ENCODE measurements at regions not wholly inside any gene's neighbourhood (a gene's known extent, or its start where the extent isn't known, plus 50 kb on each side); places are given as distances from the start of the nearest gene placed in this dataset.
"Not testable (repeated sequence)": the region's sequence is repeated elsewhere in the genome, so short reads cannot be mapped to it uniquely, and the experiment has no call there.

- CTCF ChIA-PET: no interaction called here
Measured at GRCh38 chrX:50967736-50968135, 57.2 kb downstream of the BMP15 start.

GRCh38 chrX:50968871-50969635 is 58.5 kb downstream of the BMP15 start:
- POLR2A ChIA-PET: interaction anchor here (0.6 kb wide), 1 partner anchor 381 kb away, joined by 5 read pairs; no protein-coding TSS in a partner anchor
- CTCF ChIA-PET: not testable (repeated sequence)

More at GRCh38 chrX:50967736-50968135, 57.2 kb downstream of the BMP15 start:
- POLR2A ChIA-PET: no interaction called here

- POLR2A ChIA-PET: no interaction called here
- CTCF ChIA-PET: no interaction called here
Measured at GRCh38 chrX:50971395-50971794, 60.9 kb downstream of the BMP15 start.

GRCh38 chrX:50973199-50973598 is 62.7 kb downstream of the BMP15 start:
- POLR2A ChIA-PET: no interaction called here
- CTCF ChIA-PET: no interaction called here

GRCh38 chrX:50978920-50979682 is 68.6 kb downstream of the BMP15 start:
- ChIA-PET POLR2A (no interaction called here), CTCF (no interaction called here)

- CTCF ChIA-PET: no interaction called here
- POLR2A ChIA-PET: no interaction called here
Measured at GRCh38 chrX:50980251-50980650, 69.7 kb downstream of the BMP15 start.

- ChIA-PET CTCF (no interaction called here), POLR2A (no interaction called here)
Measured at GRCh38 chrX:50988649-50989048, 78.1 kb downstream of the BMP15 start.

GRCh38 chrX:50996930-50997329 is 86.4 kb downstream of the BMP15 start:
- ChIA-PET POLR2A (no interaction called here), CTCF (no interaction called here)

- CTCF ChIA-PET: not testable (repeated sequence)
Measured at GRCh38 chrX:51000384-51000783, 89.8 kb downstream of the BMP15 start.

GRCh38 chrX:51001733-51002632 is 91.4 kb downstream of the BMP15 start:
- CTCF ChIA-PET, POLR2A ChIA-PET: not testable (repeated sequence)

More at GRCh38 chrX:51000384-51000783, 89.8 kb downstream of the BMP15 start:
- POLR2A ChIA-PET: not testable (repeated sequence)

GRCh38 chrX:51006064-51006463 is 95.5 kb downstream of the BMP15 start:
- POLR2A ChIA-PET: no interaction called here

GRCh38 chrX:51024106-51024696 is 113.7 kb downstream of the BMP15 start:
- CTCF ChIA-PET: no interaction called here

More at GRCh38 chrX:51006064-51006463, 95.5 kb downstream of the BMP15 start:
- CTCF ChIA-PET: no interaction called here

GRCh38 chrX:51026862-51027261 is 116.3 kb downstream of the BMP15 start:
- ChIA-PET POLR2A (no interaction called here), CTCF (no interaction called here)

More at GRCh38 chrX:51024106-51024696, 113.7 kb downstream of the BMP15 start:
- POLR2A ChIA-PET: no interaction called here

GRCh38 chrX:51035746-51036145 is 125.2 kb downstream of the BMP15 start:
- CTCF ChIA-PET: no interaction called here
- POLR2A ChIA-PET: no interaction called here

- ChIA-PET CTCF (no interaction called here), POLR2A (no interaction called here)
Measured at GRCh38 chrX:51047950-51048349, 137.4 kb downstream of the BMP15 start.

GRCh38 chrX:51053741-51054140 is 143.2 kb downstream of the BMP15 start:
- POLR2A ChIA-PET: no interaction called here
- CTCF ChIA-PET: no interaction called here

- CTCF ChIA-PET: no interaction called here
- POLR2A ChIA-PET: no interaction called here
Measured at GRCh38 chrX:51098046-51098445, 187.5 kb downstream of the BMP15 start.

- POLR2A ChIA-PET, CTCF ChIA-PET: not testable (repeated sequence)
Measured at GRCh38 chrX:51119058-51119926, 208.8 kb downstream of the BMP15 start.

- POLR2A ChIA-PET, CTCF ChIA-PET: not testable (repeated sequence)
Measured at GRCh38 chrX:51125743-51126142, 206.9 kb upstream of the NUDT10 start.

Data from activated CD8-positive, alpha-beta memory T cell treated with anti-CD3 and anti-CD28 coated beads for 36 hours (primary cell).